Thyroid gland (tissue), 4 donors: ENCODE measurements at regions not wholly inside any gene's neighbourhood (a gene's known extent, or its start where the extent isn't known, plus 50 kb on each side); places are given as distances from the start of the nearest gene placed in this dataset.
"Not testable (repeated sequence)": the region's sequence is repeated elsewhere in the genome, so short reads cannot be mapped to it uniquely, and the experiment has no call there.

Experiments
- DNase-seq, 2 donors: peaks; one replicate each; pipeline ENCODE4 v3.0.0-alpha.2; 2019
- H3K27ac ChIP-seq, 3 donors: fragments of 200-600 bp; sonication (generic); 1 replicate in 2 of 3; 2 replicates in 1 of 3; pipeline ENCODE4 v1.5.1; 2016 to 2019; ENCODE audit warnings: mild to moderate bottlenecking in 1 of 3, moderate library complexity in 1 of 3
- H3K27me3 ChIP-seq: fragments of 200-600 bp; sonication (generic); one replicate; pipeline ENCODE4 v1.5.1; 2019
- H3K36me3 ChIP-seq, 2 donors: fragments of 200-600 bp; sonication (generic); one replicate each; pipeline ENCODE4 v1.5.1; 2016 to 2019
- H3K4me1 ChIP-seq, 2 donors: fragments of 200-600 bp; sonication (generic); one replicate each; pipeline ENCODE4 v1.5.1; 2017 to 2019
- H3K4me3 ChIP-seq, 3 donors: fragments of 200-600 bp; sonication (generic); replicated peaks in 1 of 3; 1 replicate in 2 of 3; 2 replicates in 1 of 3; pipeline ENCODE4 v1.5.1; 2016; ENCODE audit warnings: mild to moderate bottlenecking in 1 of 3
- H3K9me3 ChIP-seq: fragments of 200-600 bp; sonication (generic); one replicate; pipeline ENCODE4 v1.5.1; 2017
- POLR2A ChIP-seq, 2 donors: fragments of 450-650 bp; IDR thresholded peaks; one replicate each; pipeline ENCODE4 v1.6.1; 2017; ENCODE audit warnings: antibody characterized with exemption in 2 of 2, mild to moderate bottlenecking in 2 of 2, moderate library complexity in 1 of 2
- WGBS, 2 donors: methylation state at CpG; one replicate each; pipeline ENCODE4 v1.1.5; 2017; 5-methylcytosine and 5-hydroxymethylcytosine counted together
- intact Hi-C: fragments of 100-400 bp; cut with DNase I; formaldehyde crosslinking; loops from one replicate; pipeline ENCODE4 v1.15.1; 2023
- TF ChIP-seq, protein P1 (sequence below), 6 experiments: fragments of 200-600 bp in 3 of 6; fragments of 450-650 bp in 3 of 6; sonication (generic) in 3 of 6; IDR thresholded peaks; one replicate each; pipeline ENCODE4 v1.5.1; 2016 to 2019; ENCODE audit warnings: antibody characterized with exemption in 6 of 6, mild to moderate bottlenecking in 2 of 6, inconsistent platforms in 1 of 6, moderate library complexity in 1 of 6

DNA sequence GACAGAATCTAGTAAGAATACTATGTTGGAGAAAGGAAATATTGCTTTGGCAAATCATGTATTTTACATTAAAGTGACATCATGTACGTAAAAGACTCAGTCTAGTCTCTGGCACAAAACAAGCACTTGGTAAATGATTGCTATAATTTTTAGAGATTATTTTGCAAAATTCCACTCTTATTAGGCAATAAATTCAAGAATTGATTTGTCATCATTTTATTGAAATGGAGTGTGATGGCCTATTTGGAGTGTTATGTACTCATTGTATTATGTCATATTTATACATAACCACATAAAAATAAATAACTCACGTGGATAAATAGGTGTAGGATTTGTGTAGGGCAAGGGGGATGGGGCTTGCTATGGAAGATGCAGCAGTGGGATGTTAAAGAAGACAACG is 70.0 kb upstream of the FYN start:
- WGBS, 2 donors, result 91% methylated on average over 3 of the region's 3 CpGs
- intact Hi-C loops, result no loop called here

GRCh38 chr6:111943726-111944125 is 70.5 kb upstream of the FYN start:
- no peaks in the 10 kb centered on the region for H3K4me1 ChIP-seq
- TF ChIP-seq, protein P1, sequence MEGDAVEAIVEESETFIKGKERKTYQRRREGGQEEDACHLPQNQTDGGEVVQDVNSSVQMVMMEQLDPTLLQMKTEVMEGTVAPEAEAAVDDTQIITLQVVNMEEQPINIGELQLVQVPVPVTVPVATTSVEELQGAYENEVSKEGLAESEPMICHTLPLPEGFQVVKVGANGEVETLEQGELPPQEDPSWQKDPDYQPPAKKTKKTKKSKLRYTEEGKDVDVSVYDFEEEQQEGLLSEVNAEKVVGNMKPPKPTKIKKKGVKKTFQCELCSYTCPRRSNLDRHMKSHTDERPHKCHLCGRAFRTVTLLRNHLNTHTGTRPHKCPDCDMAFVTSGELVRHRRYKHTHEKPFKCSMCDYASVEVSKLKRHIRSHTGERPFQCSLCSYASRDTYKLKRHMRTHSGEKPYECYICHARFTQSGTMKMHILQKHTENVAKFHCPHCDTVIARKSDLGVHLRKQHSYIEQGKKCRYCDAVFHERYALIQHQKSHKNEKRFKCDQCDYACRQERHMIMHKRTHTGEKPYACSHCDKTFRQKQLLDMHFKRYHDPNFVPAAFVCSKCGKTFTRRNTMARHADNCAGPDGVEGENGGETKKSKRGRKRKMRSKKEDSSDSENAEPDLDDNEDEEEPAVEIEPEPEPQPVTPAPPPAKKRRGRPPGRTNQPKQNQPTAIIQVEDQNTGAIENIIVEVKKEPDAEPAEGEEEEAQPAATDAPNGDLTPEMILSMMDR (IDR thresholded peaks at IDR 0.05), result no peak
- TF ChIP-seq POLR2A (IDR thresholded peaks at IDR 0.05), result no peak
- no peak overlapping the region for H3K27ac ChIP-seq
- intact Hi-C loops, result no loop called here
- no peak overlapping the region for H3K4me3 ChIP-seq
- 82 to 93% methylated on average over 3 of the region's 3 CpGs for WGBS, 2 donors
- H3K9me3 ChIP-seq, result no peaks in the 10 kb centered on the region
- no peaks in the 10 kb centered on the region for H3K36me3 ChIP-seq
- no peak for DNase-seq
- no peaks in the 10 kb centered on the region for H3K27me3 ChIP-seq

More for the DNA sequence above, 70.0 kb upstream of the FYN start:
- Histone ChIP-seq H3K4me3 (no peak overlapping the region), H3K27ac (no peak overlapping the region), H3K9me3 (no peaks in the 10 kb centered on the region), H3K27me3 (no peaks in the 10 kb centered on the region), H3K36me3 (no peaks in the 10 kb centered on the region), H3K4me1 (no peaks in the 10 kb centered on the region)
- TF ChIP-seq POLR2A (IDR thresholded peaks at IDR 0.05), result no peak
- TF ChIP-seq, protein P1 (IDR thresholded peaks at IDR 0.05), result no peak
- DNase-seq, result no peak

- no peak overlapping the region for H3K4me3 ChIP-seq
- DNase-seq, result no peak
- no peak for TF ChIP-seq POLR2A (IDR thresholded peaks at IDR 0.05)
- TF ChIP-seq, protein P1 (IDR thresholded peaks at IDR 0.05), result no peak
- H3K4me1 ChIP-seq, result peaks cover 2 to 8% of the 10 kb centered on the region in 2 donors
- intact Hi-C loops, result no loop called here
- no peak overlapping the region for H3K27ac ChIP-seq
- 91 to 96% methylated on average over 2 of the region's 2 CpGs for WGBS, 2 donors
- no peaks in the 10 kb centered on the region for H3K27me3 ChIP-seq
- no peaks in the 10 kb centered on the region for H3K9me3 ChIP-seq
- no peaks in the 10 kb centered on the region for H3K36me3 ChIP-seq
Observed at GRCh38 chr6:111944541-111944940, 71.3 kb upstream of the FYN start.

DNA sequence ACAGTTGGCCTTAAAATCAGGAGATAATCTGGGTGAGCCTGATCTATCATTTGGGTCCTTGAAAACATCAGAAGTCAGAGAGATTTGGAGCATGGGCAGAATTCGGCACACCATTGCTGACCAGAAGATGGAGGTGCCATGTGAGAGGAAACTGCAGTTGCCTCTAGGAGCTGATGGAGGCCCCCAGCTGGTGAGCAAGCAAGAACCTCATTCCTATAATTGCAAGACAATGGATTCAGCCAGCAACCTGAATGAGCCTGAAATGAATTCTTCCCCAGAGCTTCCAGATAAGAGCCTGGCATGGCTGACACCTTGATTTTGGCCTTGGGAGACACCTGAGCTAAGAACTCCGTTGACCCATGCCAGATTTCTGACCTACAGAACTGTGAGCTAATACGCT is 76.3 kb upstream of the FYN start:
- no peak overlapping the region for H3K4me3 ChIP-seq
- peak overlapping the region; percentile 72 to 85 (median 81) for H3K27ac ChIP-seq
- WGBS, 2 donors, result 78 to 85% methylated on average over 3 of the region's 3 CpGs
- peaks cover 31 to 44% of the 10 kb centered on the region in 2 donors for H3K4me1 ChIP-seq
- no peaks in the 10 kb centered on the region for H3K36me3 ChIP-seq
- no peaks in the 10 kb centered on the region for H3K9me3 ChIP-seq
- intact Hi-C loops, result no loop called here
- no peaks in the 10 kb centered on the region for H3K27me3 ChIP-seq
- no peak for DNase-seq
- no peak for TF ChIP-seq POLR2A (IDR thresholded peaks at IDR 0.05)

DNA sequence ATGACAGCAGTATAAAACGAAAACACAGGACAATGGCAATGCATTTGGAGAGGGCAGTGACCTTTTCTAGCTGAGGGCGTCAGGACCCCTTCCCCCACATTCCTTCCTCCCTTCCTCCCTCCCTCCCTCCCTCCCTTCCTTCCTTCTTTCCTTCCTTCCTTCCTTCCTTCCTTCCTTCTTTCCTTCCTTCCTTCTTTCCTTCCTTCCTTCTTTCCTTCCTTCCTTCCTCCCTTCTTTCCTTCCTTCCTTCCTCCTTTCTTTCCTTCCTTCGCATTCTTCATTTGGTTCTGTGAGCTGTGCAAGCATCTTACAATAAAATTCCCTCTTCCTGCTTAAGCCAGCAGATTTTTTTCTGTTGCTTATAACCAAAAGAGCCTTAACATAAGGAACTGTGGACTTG is 76.7 kb upstream of the FYN start:
- DNase-seq, H3K27me3 ChIP-seq, H3K4me3 ChIP-seq, intact Hi-C loops, H3K9me3 ChIP-seq, H3K36me3 ChIP-seq: not testable (repeated sequence)
- 66 to 68% methylated on average over 3 of the region's 3 CpGs for WGBS, 2 donors
- Histone ChIP-seq H3K4me1 (peaks cover 31 to 44% of the 10 kb centered on the region in 2 donors), H3K27ac (peak overlapping the region; percentile 72 to 85 (median 81))

DNA sequence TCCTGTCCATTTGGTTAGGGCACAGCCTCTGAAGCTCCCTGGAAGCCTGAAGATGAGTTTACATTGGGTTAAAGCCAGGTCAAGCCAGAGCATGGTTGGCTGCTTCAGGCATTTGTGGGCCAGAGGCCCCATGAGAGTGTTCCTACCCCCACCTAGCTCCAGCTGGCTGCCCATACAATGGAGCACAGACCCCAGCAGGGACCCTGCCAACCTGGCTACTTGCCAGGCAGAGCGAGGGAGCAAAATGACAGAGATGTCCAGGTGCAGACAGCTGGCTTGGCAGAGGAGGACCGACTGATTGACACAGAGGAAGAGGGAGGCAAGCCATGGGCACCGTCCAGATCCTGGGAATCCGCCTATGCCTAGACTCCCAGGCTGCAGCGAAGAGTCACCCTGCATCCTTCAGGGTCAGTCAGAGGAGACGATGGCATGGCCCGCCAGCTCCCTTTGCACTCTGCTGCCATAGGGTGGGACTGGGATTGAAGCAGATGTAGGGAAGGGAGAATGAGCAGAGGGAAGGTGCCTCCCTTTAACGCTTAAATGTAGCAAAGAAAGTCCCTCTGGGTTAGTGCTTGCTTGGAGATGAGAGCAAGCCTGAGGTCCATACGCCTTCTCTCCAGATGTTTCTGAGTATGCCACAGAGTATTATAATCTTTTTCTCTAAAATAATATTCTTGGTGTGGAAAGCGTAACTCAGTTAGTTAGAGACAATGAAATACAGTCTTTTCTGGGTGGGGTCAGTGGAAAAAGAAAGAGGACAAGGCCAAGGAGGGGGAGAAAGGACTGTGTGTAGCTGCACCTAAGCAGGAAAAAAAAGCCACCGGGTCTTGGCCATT is 77.6 kb upstream of the FYN start:
- H3K4me1 ChIP-seq, result peaks cover 31 to 44% of the 10 kb centered on the region in 2 donors
- no peaks in the 10 kb centered on the region for H3K27me3 ChIP-seq
- no peak overlapping the region for H3K4me3 ChIP-seq
- H3K27ac ChIP-seq, result peak overlapping the region; percentile 31 to 85 (median 81)
- peak; percentile 83 to 84 for DNase-seq
- 59 to 63% methylated on average over 9 to 10 of the region's 11 CpGs for WGBS, 2 donors
- no peaks in the 10 kb centered on the region for H3K36me3 ChIP-seq
- intact Hi-C loops, result no loop called here
- TF ChIP-seq, protein P1 (IDR thresholded peaks at IDR 0.05), result no peak
- TF ChIP-seq POLR2A (IDR thresholded peaks at IDR 0.05), result no peak
- H3K9me3 ChIP-seq, result no peaks in the 10 kb centered on the region
